H9 (cell line): ENCODE measurements at regions not wholly inside any gene's neighbourhood (a gene's known extent, or its start where the extent isn't known, plus 50 kb on each side); places are given as distances from the start of the nearest gene placed in this dataset.

Experiments
- DNase-seq: peaks from one replicate; pipeline ENCODE4 v3.0.0-alpha.2; 2017
- H2AFZ ChIP-seq: one replicate; pipeline ENCODE4 v1.6.1; 2013; ENCODE audit warnings: mild to moderate bottlenecking, low read length, control low read depth, moderate library complexity
- H2AK5ac ChIP-seq: 2 replicates; pipeline ENCODE4 v1.6.1; 2013; ENCODE audit warnings: low read length, control low read depth, mixed read lengths; ENCODE audit not compliant: insufficient read length
- H2BK120ac ChIP-seq: one replicate; pipeline ENCODE4 v1.6.1; 2013; ENCODE audit warnings: low read depth, mild to moderate bottlenecking, low read length, control low read depth, inconsistent platforms; ENCODE audit not compliant: poor library complexity, severe bottlenecking
- H2BK12ac ChIP-seq: 2 replicates; pipeline ENCODE4 v1.6.1; 2013; ENCODE audit warnings: low read length, control low read depth, mixed read lengths, low read depth; ENCODE audit not compliant: insufficient read length
- H2BK15ac ChIP-seq: 2 replicates; pipeline ENCODE4 v1.6.1; 2013; ENCODE audit warnings: low read depth, low read length, control low read depth
- H2BK20ac ChIP-seq: one replicate; pipeline ENCODE4 v1.6.1; 2013; ENCODE audit warnings: low read depth, mild to moderate bottlenecking, low read length, control low read depth, inconsistent platforms; ENCODE audit not compliant: poor library complexity, severe bottlenecking
- H2BK5ac ChIP-seq: 2 replicates; pipeline ENCODE4 v1.6.1; 2013; ENCODE audit warnings: low read length, control low read depth, mixed read lengths; ENCODE audit not compliant: insufficient read length
- H3K14ac ChIP-seq: 2 replicates; pipeline ENCODE4 v1.6.1; 2013; ENCODE audit warnings: low read length, control low read depth; ENCODE audit not compliant: insufficient read depth
- H3K18ac ChIP-seq: 2 replicates; pipeline ENCODE4 v1.6.1; 2013; ENCODE audit warnings: low read depth, mild to moderate bottlenecking, mixed read lengths, low read length, control low read depth; ENCODE audit not compliant: insufficient read length
- H3K23ac ChIP-seq: 2 replicates; pipeline ENCODE4 v1.6.1; 2013; ENCODE audit warnings: low read length, control low read depth, mixed read lengths, low read depth; ENCODE audit not compliant: insufficient read length
- H3K23me2 ChIP-seq: 2 replicates; pipeline ENCODE4 v1.6.1; 2013; ENCODE audit warnings: low read depth, mild to moderate bottlenecking, mixed read lengths, low read length, control low read depth; ENCODE audit not compliant: insufficient read length, poor library complexity, severe bottlenecking
- H3K27ac ChIP-seq: 2 replicates; pipeline ENCODE4 v1.5.1; 2013; ENCODE audit warnings: low read length, control low read depth, mixed read lengths, low read depth; ENCODE audit not compliant: insufficient read length
- H3K27me3 ChIP-seq: 2 replicates; pipeline ENCODE4 v1.6.1; 2013; ENCODE audit warnings: low read length, control low read depth, inconsistent platforms; ENCODE audit not compliant: insufficient read depth
- H3K4ac ChIP-seq: 2 replicates; pipeline ENCODE4 v1.6.1; 2013; ENCODE audit warnings: low read depth, mild to moderate bottlenecking, control low read depth, inconsistent platforms, low read length, moderate library complexity
- H3K4me1 ChIP-seq: 2 replicates; pipeline ENCODE4 v1.6.1; 2013; ENCODE audit warnings: low read length, control low read depth, inconsistent platforms; ENCODE audit not compliant: insufficient read depth
- H3K4me2 ChIP-seq: 2 replicates; pipeline ENCODE4 v1.6.1; 2013; ENCODE audit warnings: low read length, control low read depth, mixed read lengths; ENCODE audit not compliant: insufficient read length, insufficient read depth
- H3K56ac ChIP-seq: 2 replicates; pipeline ENCODE4 v1.6.1; 2013; ENCODE audit warnings: low read depth, mild to moderate bottlenecking, mixed read lengths, low read length, control low read depth; ENCODE audit not compliant: insufficient read length
- H3K79me1 ChIP-seq: 2 replicates; pipeline ENCODE4 v1.6.1; 2013; ENCODE audit warnings: low read depth, mild to moderate bottlenecking, moderate library complexity, low read length, control low read depth, inconsistent platforms; ENCODE audit not compliant: insufficient read depth, poor library complexity, severe bottlenecking
- H3K79me2 ChIP-seq: 2 replicates; pipeline ENCODE4 v1.6.1; 2013; ENCODE audit warnings: low read length, control low read depth, inconsistent platforms; ENCODE audit not compliant: insufficient read depth
- H3K9ac ChIP-seq: 2 replicates; pipeline ENCODE4 v1.6.1; 2013; ENCODE audit warnings: low read length, control low read depth, mixed read lengths; ENCODE audit not compliant: insufficient read length; ENCODE audit errors: extremely low read depth
- H3K9me3 ChIP-seq: one replicate; pipeline ENCODE4 v1.6.1; 2013; ENCODE audit warnings: low read depth, low read length, inconsistent platforms; ENCODE audit not compliant: control insufficient read depth
- H3T11ph ChIP-seq: one replicate; pipeline ENCODE4 v1.6.1; 2013; ENCODE audit warnings: mild to moderate bottlenecking, low read length, control low read depth, inconsistent platforms
- H4K20me1 ChIP-seq: one replicate; pipeline ENCODE4 v1.6.1; 2013; ENCODE audit not compliant: control insufficient read depth, insufficient read length, insufficient read depth
- H4K5ac ChIP-seq: 2 replicates; pipeline ENCODE4 v1.6.1; 2013; ENCODE audit warnings: low read depth, mild to moderate bottlenecking, mixed read lengths, low read length, control low read depth; ENCODE audit not compliant: insufficient read length
- H4K8ac ChIP-seq: replicated peaks from 2 replicates; pipeline ENCODE4 v1.6.1; 2013; ENCODE audit warnings: low read length, control low read depth, mixed read lengths, low read depth; ENCODE audit not compliant: insufficient read length
- H4K91ac ChIP-seq: 2 replicates; pipeline ENCODE4 v1.6.1; 2013; ENCODE audit warnings: low read depth, mild to moderate bottlenecking, moderate library complexity, mixed read lengths, low read length, control low read depth; ENCODE audit not compliant: insufficient read length
- H3K27ac Mint-ChIP-seq, 3 experiments: 2 replicates in 2 of 3; 3 replicates in 1 of 3; pipeline ENCODE4 v1.8.0; 2020 to 2021; ENCODE audit warnings: mixed read lengths in 3 of 3, mild to moderate bottlenecking in 1 of 3, moderate library complexity in 1 of 3
- H3K27me3 Mint-ChIP-seq: 2 replicates; pipeline ENCODE4 v1.8.0; 2021; ENCODE audit warnings: low read depth, mild to moderate bottlenecking, moderate library complexity, mixed read lengths
- H3K36me3 Mint-ChIP-seq, 3 experiments: 2 replicates in 2 of 3; 3 replicates in 1 of 3; pipeline ENCODE4 v1.8.0; 2020 to 2021; ENCODE audit warnings: low read depth in 3 of 3, mixed read lengths in 3 of 3; ENCODE audit not compliant: insufficient read depth in 1 of 3
- H3K4me1 Mint-ChIP-seq, 2 experiments: 2 replicates each; pipeline ENCODE4 v1.8.0; 2020; ENCODE audit warnings: mixed read lengths in 2 of 2
- H3K4me3 Mint-ChIP-seq, 2 experiments: 2 replicates in 1 of 2; 3 replicates in 1 of 2; pipeline ENCODE4 v1.8.0; 2020 to 2021; ENCODE audit warnings: mild to moderate bottlenecking in 2 of 2, mixed read lengths in 2 of 2, moderate library complexity in 1 of 2
- H3K9me3 Mint-ChIP-seq, 2 experiments: 2 replicates in 1 of 2; 3 replicates in 1 of 2; pipeline ENCODE4 v1.8.0; 2020; ENCODE audit warnings: mild to moderate bottlenecking in 2 of 2, mixed read lengths in 2 of 2, moderate library complexity in 1 of 2
- WGBS: extraction: QIAGEN DNeasy Blood & Tissue Kit; methylation state at CpG from one replicate; pipeline ENCODE4 v1.1.7; 2013; ENCODE audit warnings: missing lambda C conversion rate, low lambda C conversion rate, mixed read lengths; ENCODE audit not compliant: insufficient read length; ENCODE audit errors: extremely low coverage; 5-methylcytosine and 5-hydroxymethylcytosine counted together
- TF ChIP-seq, protein P1 (sequence below): fragments of 200-600 bp; sonication (generic); conservative IDR thresholded peaks from 3 replicates; pipeline ENCODE4 v1.8.0; 2021; ENCODE audit warnings: antibody characterized with exemption, mild to moderate bottlenecking

DNA sequence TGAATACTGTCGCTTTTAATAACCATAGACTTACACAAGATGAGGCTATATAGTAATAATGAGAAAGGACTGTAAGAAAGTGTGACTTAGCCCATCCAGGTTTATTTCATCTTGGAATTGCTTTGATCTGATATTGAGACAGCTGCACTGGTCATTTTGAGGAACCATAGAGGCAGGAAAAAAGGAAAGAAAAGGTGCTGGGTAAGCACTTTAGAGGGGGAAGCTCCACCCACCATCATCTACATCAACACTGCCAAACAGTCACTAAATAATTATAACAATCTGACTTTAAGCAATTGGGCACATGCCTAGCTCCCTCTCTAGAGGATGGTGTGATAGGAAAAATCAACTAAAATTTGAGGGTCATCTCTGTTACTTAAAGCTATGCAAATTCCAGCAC is 70.6 kb upstream of the ST6GALNAC3 start:
- no peak overlapping the region for H4K8ac ChIP-seq
- no peaks in the 10 kb centered on the region for H3K23me2 ChIP-seq
- H2BK15ac ChIP-seq, result no peak overlapping the region
- H2BK12ac ChIP-seq, result no peak overlapping the region
- no peaks in the 10 kb centered on the region for H3K4me1 ChIP-seq
- WGBS, result no CpG with 5 or more reads among the region's 1 CpG
- no peak overlapping the region for H2AK5ac ChIP-seq
- H2AFZ ChIP-seq, result no peak overlapping the region
- no peak overlapping the region for H3K23ac ChIP-seq
- no peak overlapping the region for H3K56ac ChIP-seq
- Mint-ChIP-seq H3K4me3 (no peak overlapping the region), H3K36me3 (peaks cover 0 to 3% (median 0%) of the 10 kb centered on the region in 3 experiments; a peak in 1 of 7 replicates), H3K27me3 (no peaks in the 10 kb centered on the region; the same call in 1 of the 2 replicates), H3K4me1 (no peaks in the 10 kb centered on the region), H3K27ac (no peak overlapping the region), H3K9me3 (peaks cover 3% of the 10 kb centered on the region in 2 experiments; a peak in 3 of 5 replicates)
- H4K91ac ChIP-seq, result no peak overlapping the region
- H2BK20ac ChIP-seq, result no peak overlapping the region
- H3T11ph ChIP-seq, result no peak overlapping the region
- H3K27ac ChIP-seq, result no peak overlapping the region
- TF ChIP-seq, protein P1, sequence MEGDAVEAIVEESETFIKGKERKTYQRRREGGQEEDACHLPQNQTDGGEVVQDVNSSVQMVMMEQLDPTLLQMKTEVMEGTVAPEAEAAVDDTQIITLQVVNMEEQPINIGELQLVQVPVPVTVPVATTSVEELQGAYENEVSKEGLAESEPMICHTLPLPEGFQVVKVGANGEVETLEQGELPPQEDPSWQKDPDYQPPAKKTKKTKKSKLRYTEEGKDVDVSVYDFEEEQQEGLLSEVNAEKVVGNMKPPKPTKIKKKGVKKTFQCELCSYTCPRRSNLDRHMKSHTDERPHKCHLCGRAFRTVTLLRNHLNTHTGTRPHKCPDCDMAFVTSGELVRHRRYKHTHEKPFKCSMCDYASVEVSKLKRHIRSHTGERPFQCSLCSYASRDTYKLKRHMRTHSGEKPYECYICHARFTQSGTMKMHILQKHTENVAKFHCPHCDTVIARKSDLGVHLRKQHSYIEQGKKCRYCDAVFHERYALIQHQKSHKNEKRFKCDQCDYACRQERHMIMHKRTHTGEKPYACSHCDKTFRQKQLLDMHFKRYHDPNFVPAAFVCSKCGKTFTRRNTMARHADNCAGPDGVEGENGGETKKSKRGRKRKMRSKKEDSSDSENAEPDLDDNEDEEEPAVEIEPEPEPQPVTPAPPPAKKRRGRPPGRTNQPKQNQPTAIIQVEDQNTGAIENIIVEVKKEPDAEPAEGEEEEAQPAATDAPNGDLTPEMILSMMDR, result no peak
- no peaks in the 10 kb centered on the region; the same call in 1 of the 2 replicates for H3K27me3 ChIP-seq
- H4K5ac ChIP-seq, result no peak overlapping the region
- no peaks in the 10 kb centered on the region for H3K9me3 ChIP-seq
- no peak overlapping the region for H3K4ac ChIP-seq
- no peaks in the 10 kb centered on the region for H4K20me1 ChIP-seq
- no peak overlapping the region for H2BK5ac ChIP-seq
- no peaks in the 10 kb centered on the region for H3K79me1 ChIP-seq
- no peak overlapping the region for H3K14ac ChIP-seq
- DNase-seq, result no peak
- no peaks in the 10 kb centered on the region for H3K79me2 ChIP-seq
- H2BK120ac ChIP-seq, result no peak overlapping the region
- no peak overlapping the region for H3K4me2 ChIP-seq
- H3K9ac ChIP-seq, result no peak overlapping the region
- H3K18ac ChIP-seq, result no peak overlapping the region
